Adipocyte (in vitro differentiated cells): ENCODE measurements at regions not wholly inside any gene's neighbourhood (a gene's known extent, or its start where the extent isn't known, plus 50 kb on each side); places are given as distances from the start of the nearest gene placed in this dataset.
"Not testable (repeated sequence)": the region's sequence is repeated elsewhere in the genome, so short reads cannot be mapped to it uniquely, and the experiment has no call there.

Experiments
- DNase-seq: peaks from one replicate; pipeline ENCODE4 v3.0.0-alpha.2; 2015; ENCODE audit warnings: low read depth
- H3K27me3 ChIP-seq: replicated peaks from 2 replicates; pipeline ENCODE4 v1.7.0; 2013; ENCODE audit warnings: mild to moderate bottlenecking, low read length, moderate library complexity; ENCODE audit not compliant: control insufficient read depth, insufficient read depth
- H3K36me3 ChIP-seq: 2 replicates; pipeline ENCODE4 v1.7.0; 2013; ENCODE audit warnings: low read length, mild to moderate bottlenecking, moderate library complexity; ENCODE audit not compliant: control insufficient read depth, insufficient read depth, severe bottlenecking
- H3K4me1 ChIP-seq: 2 replicates; pipeline ENCODE4 v1.7.0; 2013; ENCODE audit warnings: mild to moderate bottlenecking, low read length, moderate library complexity; ENCODE audit not compliant: control insufficient read depth, insufficient read depth
- H3K4me3 ChIP-seq: 2 replicates; pipeline ENCODE4 v1.7.0; 2013; ENCODE audit warnings: mild to moderate bottlenecking, low read length, moderate library complexity
- H3K9ac ChIP-seq: 2 replicates; pipeline ENCODE4 v1.7.0; 2013; ENCODE audit warnings: mild to moderate bottlenecking, low read length, moderate library complexity
- H3K9me3 ChIP-seq: 2 replicates; pipeline ENCODE4 v1.7.0; 2013; ENCODE audit warnings: mild to moderate bottlenecking, low read length, moderate library complexity; ENCODE audit not compliant: control insufficient read depth

- not testable (repeated sequence) for DNase-seq, H3K36me3 ChIP-seq, H3K4me3 ChIP-seq, H3K9ac ChIP-seq, H3K27me3 ChIP-seq, H3K9me3 ChIP-seq
- peaks cover 10% of the 10 kb centered on the region for H3K4me1 ChIP-seq
Measured at GRCh38 chr4:155064934-155065333, 143.5 kb upstream of the NPY2R start.

GRCh38 chr4:155066871-155067270 lies 141.6 kb upstream of the NPY2R start:
- no peak overlapping the region for H3K4me3 ChIP-seq
- H3K9me3 ChIP-seq = no peaks in the 10 kb centered on the region
- no peak overlapping the region for H3K9ac ChIP-seq
- no peaks in the 10 kb centered on the region for H3K4me1 ChIP-seq
- H3K27me3 ChIP-seq = no peaks in the 10 kb centered on the region
- no peaks in the 10 kb centered on the region for H3K36me3 ChIP-seq
- no peak for DNase-seq

- no peak overlapping the region for H3K9ac ChIP-seq
- H3K9me3 ChIP-seq = no peaks in the 10 kb centered on the region
- no peaks in the 10 kb centered on the region for H3K36me3 ChIP-seq
- no peak for DNase-seq
- H3K27me3 ChIP-seq = no peaks in the 10 kb centered on the region
- no peak overlapping the region for H3K4me3 ChIP-seq
- H3K4me1 ChIP-seq = peaks cover 27% of the 10 kb centered on the region
Measured at GRCh38 chr4:155071962-155072361, 136.5 kb upstream of the NPY2R start.

GRCh38 chr4:155072417-155072816 lies 136.0 kb upstream of the NPY2R start:
- peaks cover 27% of the 10 kb centered on the region for H3K4me1 ChIP-seq
- no peaks in the 10 kb centered on the region for H3K27me3 ChIP-seq
- no peak overlapping the region for H3K4me3 ChIP-seq
- no peaks in the 10 kb centered on the region for H3K36me3 ChIP-seq
- no peak overlapping the region for H3K9ac ChIP-seq
- DNase-seq = no peak
- H3K9me3 ChIP-seq = no peaks in the 10 kb centered on the region

GRCh38 chr4:155073852-155074251 lies 134.6 kb upstream of the NPY2R start:
- peak; percentile 8 for DNase-seq
- no peaks in the 10 kb centered on the region for H3K27me3 ChIP-seq
- no peaks in the 10 kb centered on the region for H3K9me3 ChIP-seq
- H3K9ac ChIP-seq = peak overlapping the region; percentile 31
- H3K36me3 ChIP-seq = no peaks in the 10 kb centered on the region
- H3K4me1 ChIP-seq = peaks cover 27% of the 10 kb centered on the region
- H3K4me3 ChIP-seq = peak overlapping the region; percentile 34

GRCh38 chr4:155076256-155076785 lies 132.1 kb upstream of the NPY2R start:
- Histone ChIP-seq H3K36me3 (no peaks in the 10 kb centered on the region), H3K27me3 (no peaks in the 10 kb centered on the region), H3K4me3 (no peak overlapping the region), H3K9ac (no peak overlapping the region), H3K4me1 (peaks cover 41% of the 10 kb centered on the region), H3K9me3 (no peaks in the 10 kb centered on the region)
- DNase-seq = no peak

- no peaks in the 10 kb centered on the region for H3K36me3 ChIP-seq
Measured at GRCh38 chr4:155077452-155078229, 130.8 kb upstream of the NPY2R start.

GRCh38 chr4:155079871-155080270 lies 128.6 kb upstream of the NPY2R start:
- Histone ChIP-seq H3K4me3 (no peak overlapping the region), H3K36me3 (no peaks in the 10 kb centered on the region), H3K9ac (no peak overlapping the region), H3K27me3 (no peaks in the 10 kb centered on the region), H3K9me3 (no peaks in the 10 kb centered on the region), H3K4me1 (peaks cover 20% of the 10 kb centered on the region)
- DNase-seq = peak; percentile 36

More at GRCh38 chr4:155077452-155078229, 130.8 kb upstream of the NPY2R start:
- DNase-seq = no peak
- Histone ChIP-seq H3K27me3 (no peaks in the 10 kb centered on the region), H3K9me3 (no peaks in the 10 kb centered on the region), H3K9ac (no peak overlapping the region), H3K4me3 (no peak overlapping the region), H3K4me1 (peaks cover 41% of the 10 kb centered on the region)

GRCh38 chr4:155081222-155081621 lies 127.2 kb upstream of the NPY2R start:
- no peaks in the 10 kb centered on the region for H3K9me3 ChIP-seq
- no peak for DNase-seq

GRCh38 chr4:155085843-155086530 lies 122.4 kb upstream of the NPY2R start:
- Histone ChIP-seq H3K4me3 (no peak overlapping the region), H3K9me3 (no peaks in the 10 kb centered on the region), H3K36me3 (no peaks in the 10 kb centered on the region), H3K27me3 (no peaks in the 10 kb centered on the region), H3K9ac (no peak overlapping the region), H3K4me1 (peaks cover 3% of the 10 kb centered on the region)
- DNase-seq = peak; percentile 35

More at GRCh38 chr4:155081222-155081621, 127.2 kb upstream of the NPY2R start:
- Histone ChIP-seq H3K36me3 (no peaks in the 10 kb centered on the region), H3K9ac (no peak overlapping the region), H3K4me1 (peaks cover 16% of the 10 kb centered on the region), H3K4me3 (no peak overlapping the region), H3K27me3 (no peaks in the 10 kb centered on the region)

- DNase-seq = peak; percentile 72
- Histone ChIP-seq H3K9ac (no peak overlapping the region), H3K4me1 (no peaks in the 10 kb centered on the region), H3K27me3 (no peaks in the 10 kb centered on the region), H3K36me3 (no peaks in the 10 kb centered on the region), H3K4me3 (no peak overlapping the region), H3K9me3 (no peaks in the 10 kb centered on the region)
Measured at GRCh38 chr4:155094201-155094820, 114.1 kb upstream of the NPY2R start.
